ENCODE measurements at regions not wholly inside any gene's neighbourhood (a gene's known extent, or its start where the extent isn't known, plus 50 kb on each side); places are given as distances from the start of the nearest gene placed in this dataset.

GRCh38 chr12:59398164-59398563, 197.7 kb upstream of the SLC16A7 start:
- TF ChIP-seq CTCF (IDR thresholded peaks at IDR 0.05), result no peak
- no peak for TF ChIP-seq ZFX (IDR thresholded peaks at IDR 0.05; ENCODE audit: borderline replicate concordance)

Data from 22Rv1 (cell line).